Mesenchymal stem cell (in vitro differentiated cells and primary cell): ENCODE measurements at regions not wholly inside any gene's neighbourhood (a gene's known extent, or its start where the extent isn't known, plus 50 kb on each side); places are given as distances from the start of the nearest gene placed in this dataset.

Experiments used
- DNase-seq: peaks from one replicate; pipeline ENCODE4 v3.0.0-alpha.2; 2013
- H2AFZ ChIP-seq: one replicate; pipeline ENCODE4 v1.6.1; 2013; ENCODE audit warnings: low read depth, mild to moderate bottlenecking, control low read depth, inconsistent platforms, low read length, moderate library complexity
- H2AK5ac ChIP-seq: 2 replicates; pipeline ENCODE4 v1.6.1; 2013; ENCODE audit warnings: low read length, moderate library complexity, mild to moderate bottlenecking, inconsistent platforms; ENCODE audit not compliant: severe bottlenecking
- H2BK120ac ChIP-seq: one replicate; pipeline ENCODE4 v1.6.1; 2013; ENCODE audit warnings: low read depth, mild to moderate bottlenecking, inconsistent platforms, low read length, moderate library complexity
- H2BK12ac ChIP-seq, 2 experiments: one replicate each; pipeline ENCODE4 v1.6.1; 2013; ENCODE audit warnings: inconsistent platforms in 2 of 2, low read length in 2 of 2, mild to moderate bottlenecking in 2 of 2, moderate library complexity in 2 of 2, control low read depth in 1 of 2
- H2BK15ac ChIP-seq: one replicate; pipeline ENCODE4 v1.6.1; 2013; ENCODE audit warnings: mild to moderate bottlenecking, low read depth, inconsistent platforms; ENCODE audit not compliant: poor library complexity, severe bottlenecking
- H2BK5ac ChIP-seq: 2 replicates; pipeline ENCODE4 v1.6.1; 2013; ENCODE audit warnings: low read depth, mild to moderate bottlenecking, low read length, control low read depth, inconsistent platforms; ENCODE audit not compliant: poor library complexity, severe bottlenecking
- H3K14ac ChIP-seq, 2 experiments: one replicate each; pipeline ENCODE4 v1.6.1; 2013; ENCODE audit warnings: inconsistent platforms in 2 of 2, low read length in 2 of 2, control low read depth in 1 of 2, mild to moderate bottlenecking in 1 of 2, moderate library complexity in 1 of 2
- H3K18ac ChIP-seq, 2 experiments: one replicate each; pipeline ENCODE4 v1.6.1; 2013; ENCODE audit warnings: inconsistent platforms in 2 of 2, low read length in 2 of 2, control low read depth in 1 of 2, low read depth in 1 of 2, mild to moderate bottlenecking in 1 of 2
- H3K23ac ChIP-seq, 2 experiments: one replicate each; pipeline ENCODE4 v1.6.1; 2013; ENCODE audit warnings: inconsistent platforms in 2 of 2, low read length in 2 of 2, mild to moderate bottlenecking in 2 of 2, moderate library complexity in 2 of 2, control low read depth in 1 of 2
- H3K27ac ChIP-seq: 2 replicates; pipeline ENCODE4 v1.5.1; 2013; ENCODE audit warnings: mild to moderate bottlenecking, moderate library complexity, low read length, control low read depth, inconsistent platforms; ENCODE audit not compliant: poor library complexity, severe bottlenecking
- H3K27me3 ChIP-seq, 2 experiments: 2 replicates each; pipeline versions ENCODE4 v1.6.1 to v1.7.0; 2013; ENCODE audit warnings: low read length in 2 of 2, mild to moderate bottlenecking in 2 of 2, moderate library complexity in 2 of 2, control low read depth in 1 of 2, inconsistent platforms in 1 of 2; ENCODE audit not compliant: control insufficient read depth in 1 of 2, insufficient read depth in 1 of 2
- H3K36me3 ChIP-seq, 2 experiments: 2 replicates each; pipeline versions ENCODE4 v1.6.1 to v1.7.0; 2013; ENCODE audit warnings: low read length in 2 of 2, control low read depth in 1 of 2, inconsistent platforms in 1 of 2, low read depth in 1 of 2, mild to moderate bottlenecking in 1 of 2; ENCODE audit not compliant: insufficient read depth in 2 of 2, control insufficient read depth in 1 of 2
- H3K4ac ChIP-seq, 2 experiments: one replicate each; pipeline ENCODE4 v1.6.1; 2013; ENCODE audit warnings: inconsistent platforms in 2 of 2, low read length in 2 of 2, mild to moderate bottlenecking in 2 of 2, moderate library complexity in 2 of 2, control low read depth in 1 of 2, low read depth in 1 of 2
- H3K4me1 ChIP-seq: 2 replicates; pipeline ENCODE4 v1.6.1; 2013; ENCODE audit warnings: low read depth, low read length, control low read depth; ENCODE audit not compliant: control insufficient read depth, insufficient read depth
- H3K4me2 ChIP-seq: 2 replicates; pipeline ENCODE4 v1.6.1; 2013; ENCODE audit warnings: low read length, mild to moderate bottlenecking, inconsistent platforms; ENCODE audit not compliant: poor library complexity, severe bottlenecking
- H3K4me3 ChIP-seq, 2 experiments: 2 replicates each; pipeline versions ENCODE4 v1.5.1 to v1.7.0; 2013; ENCODE audit warnings: low read length in 2 of 2, mild to moderate bottlenecking in 2 of 2, control low read depth in 1 of 2, low read depth in 1 of 2; ENCODE audit not compliant: insufficient read depth in 1 of 2
- H3K79me1 ChIP-seq: replicated peaks from 2 replicates; pipeline ENCODE4 v1.6.1; 2013; ENCODE audit warnings: mild to moderate bottlenecking, control low read depth, low read length, inconsistent platforms; ENCODE audit not compliant: poor library complexity, severe bottlenecking
- H3K9ac ChIP-seq: 2 replicates; pipeline ENCODE4 v1.7.0; 2013; ENCODE audit warnings: mild to moderate bottlenecking, low read length, moderate library complexity
- H3K9me3 ChIP-seq: 2 replicates; pipeline ENCODE4 v1.7.0; 2013; ENCODE audit warnings: mild to moderate bottlenecking, low read length; ENCODE audit not compliant: control insufficient read depth
- H4K8ac ChIP-seq: one replicate; pipeline ENCODE4 v1.6.1; 2013; ENCODE audit warnings: inconsistent platforms, mild to moderate bottlenecking, low read length, moderate library complexity
- H4K91ac ChIP-seq: one replicate; pipeline ENCODE4 v1.6.1; 2013; ENCODE audit warnings: mild to moderate bottlenecking, low read length, inconsistent platforms
- WGBS: methylation state at CpG from one replicate; pipeline ENCODE4 v1.1.7; 2013; ENCODE audit warnings: mixed read lengths; 5-methylcytosine and 5-hydroxymethylcytosine counted together

DNA sequence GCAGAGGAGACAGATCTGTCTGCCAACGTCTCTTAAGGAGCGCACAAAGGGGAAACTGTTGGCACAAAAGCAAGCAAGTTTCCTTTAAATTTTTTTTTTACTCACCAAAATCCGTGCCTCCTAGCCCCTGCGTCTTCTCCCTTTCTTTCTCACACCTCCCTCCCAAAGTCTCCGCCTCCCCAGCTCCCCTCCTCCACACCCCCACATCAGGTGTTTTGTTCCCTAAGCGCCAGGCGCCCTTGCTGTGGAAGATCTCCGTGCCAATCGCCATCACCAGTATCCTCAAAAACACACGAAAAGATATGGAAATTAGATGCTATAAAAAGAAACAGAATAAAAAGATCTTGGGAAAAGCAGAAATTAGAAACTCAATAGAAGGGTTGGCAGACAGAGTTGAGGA is 87.6 kb downstream of the DRD1 start:
- H3K27me3 ChIP-seq: peaks cover 0 to 58% of the 10 kb centered on the region in 2 experiments
- H2BK12ac ChIP-seq: no peak overlapping the region
- H2BK120ac ChIP-seq: no peak overlapping the region
- H3K4me1 ChIP-seq: no peaks in the 10 kb centered on the region
- no peak overlapping the region for H3K4ac ChIP-seq
- no peak overlapping the region for H2AFZ ChIP-seq
- WGBS: 63% methylated on average over 6 of the region's 10 CpGs
- H3K4me2 ChIP-seq: no peak overlapping the region
- no peak overlapping the region for H3K9ac ChIP-seq
- no peak overlapping the region for H2BK5ac ChIP-seq
- H2BK15ac ChIP-seq: no peak overlapping the region
- H4K91ac ChIP-seq: no peak overlapping the region
- H3K9me3 ChIP-seq: no peaks in the 10 kb centered on the region
- no peak overlapping the region for H3K27ac ChIP-seq
- H3K23ac ChIP-seq: no peak overlapping the region
- no peak overlapping the region for H3K18ac ChIP-seq
- no peaks in the 10 kb centered on the region for H3K36me3 ChIP-seq
- no peak overlapping the region for H4K8ac ChIP-seq
- DNase-seq: no peak
- H3K14ac ChIP-seq: no peak overlapping the region
- H2AK5ac ChIP-seq: no peak overlapping the region
- no peaks in the 10 kb centered on the region for H3K79me1 ChIP-seq
- H3K4me3 ChIP-seq: no peak overlapping the region

DNA sequence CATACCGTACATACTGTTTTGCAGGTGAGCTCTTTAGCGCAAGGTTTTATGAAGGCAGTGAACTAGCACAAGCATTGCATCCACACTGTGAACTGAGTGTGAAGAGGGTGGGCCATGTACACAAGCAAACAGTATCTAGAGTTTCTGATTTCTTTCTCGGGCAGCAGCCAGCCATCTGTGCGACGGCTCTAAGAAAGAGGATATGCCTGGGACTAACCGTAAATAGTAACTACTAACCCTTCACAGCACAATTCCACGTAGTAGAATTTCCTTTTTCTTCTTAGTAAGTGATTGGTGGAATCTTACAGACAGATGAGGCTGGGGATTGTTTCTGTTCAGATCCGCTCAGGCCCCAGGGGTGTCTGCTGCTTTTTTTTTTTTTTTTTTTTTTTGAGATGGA is 89.0 kb downstream of the DRD1 start:
- Histone ChIP-seq H3K4me3 (no peak overlapping the region), H3K18ac (no peak overlapping the region), H3K27ac (no peak overlapping the region), H3K27me3 (peaks cover 0 to 48% of the 10 kb centered on the region in 2 experiments), H3K23ac (no peak overlapping the region), H2BK12ac (no peak overlapping the region), H2AK5ac (no peak overlapping the region), H3K36me3 (no peaks in the 10 kb centered on the region), H3K4ac (no peak overlapping the region), H3K4me1 (no peaks in the 10 kb centered on the region), H2AFZ (no peak overlapping the region), H3K9ac (no peak overlapping the region), H3K79me1 (no peaks in the 10 kb centered on the region), H3K4me2 (no peak overlapping the region), H3K14ac (no peak overlapping the region), H2BK5ac (no peak overlapping the region), H4K91ac (no peak overlapping the region), H4K8ac (no peak overlapping the region), H2BK15ac (no peak overlapping the region), H3K9me3 (no peaks in the 10 kb centered on the region), H2BK120ac (no peak overlapping the region)
- WGBS: 89% methylated on average over 4 of the region's 8 CpGs
- no peak for DNase-seq

DNA sequence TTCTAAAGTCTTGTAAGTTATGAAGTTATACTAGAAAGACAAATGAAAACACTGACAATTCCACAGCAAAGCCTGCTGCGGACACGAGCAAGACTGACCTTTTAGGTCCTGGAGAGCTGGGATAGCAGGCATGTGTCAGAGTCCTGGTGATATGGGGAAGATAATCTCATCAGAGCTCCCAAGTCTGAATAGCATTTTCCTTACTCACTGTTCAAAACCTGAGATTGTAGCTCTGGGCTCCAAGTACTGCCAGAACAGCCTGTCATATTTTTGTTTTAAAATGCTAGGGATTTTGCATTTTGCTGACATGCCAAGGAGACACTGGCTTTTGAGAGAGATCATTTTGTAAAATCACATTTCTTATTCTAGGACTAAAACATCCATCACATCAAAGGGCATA is 90.1 kb downstream of the DRD1 start:
- no peaks in the 10 kb centered on the region for H3K36me3 ChIP-seq
- no peak overlapping the region for H2BK15ac ChIP-seq
- peaks cover 0 to 38% of the 10 kb centered on the region in 2 experiments for H3K27me3 ChIP-seq
- H2AFZ ChIP-seq: no peak overlapping the region
- no peak overlapping the region for H3K23ac ChIP-seq
- no peak overlapping the region for H3K4ac ChIP-seq
- no peak for DNase-seq
- H3K79me1 ChIP-seq: no peaks in the 10 kb centered on the region
- no peak overlapping the region for H3K4me3 ChIP-seq
- H4K8ac ChIP-seq: no peak overlapping the region
- no peak overlapping the region for H3K14ac ChIP-seq
- no peak overlapping the region for H2BK12ac ChIP-seq
- H3K9me3 ChIP-seq: no peaks in the 10 kb centered on the region
- no peak overlapping the region for H4K91ac ChIP-seq
- H3K4me1 ChIP-seq: no peaks in the 10 kb centered on the region
- H3K4me2 ChIP-seq: no peak overlapping the region
- no peak overlapping the region for H2BK5ac ChIP-seq
- 73% methylated on average over 2 of the region's 2 CpGs for WGBS
- no peak overlapping the region for H3K9ac ChIP-seq
- no peak overlapping the region for H2BK120ac ChIP-seq
- H2AK5ac ChIP-seq: no peak overlapping the region
- H3K18ac ChIP-seq: no peak overlapping the region
- H3K27ac ChIP-seq: no peak overlapping the region

DNA sequence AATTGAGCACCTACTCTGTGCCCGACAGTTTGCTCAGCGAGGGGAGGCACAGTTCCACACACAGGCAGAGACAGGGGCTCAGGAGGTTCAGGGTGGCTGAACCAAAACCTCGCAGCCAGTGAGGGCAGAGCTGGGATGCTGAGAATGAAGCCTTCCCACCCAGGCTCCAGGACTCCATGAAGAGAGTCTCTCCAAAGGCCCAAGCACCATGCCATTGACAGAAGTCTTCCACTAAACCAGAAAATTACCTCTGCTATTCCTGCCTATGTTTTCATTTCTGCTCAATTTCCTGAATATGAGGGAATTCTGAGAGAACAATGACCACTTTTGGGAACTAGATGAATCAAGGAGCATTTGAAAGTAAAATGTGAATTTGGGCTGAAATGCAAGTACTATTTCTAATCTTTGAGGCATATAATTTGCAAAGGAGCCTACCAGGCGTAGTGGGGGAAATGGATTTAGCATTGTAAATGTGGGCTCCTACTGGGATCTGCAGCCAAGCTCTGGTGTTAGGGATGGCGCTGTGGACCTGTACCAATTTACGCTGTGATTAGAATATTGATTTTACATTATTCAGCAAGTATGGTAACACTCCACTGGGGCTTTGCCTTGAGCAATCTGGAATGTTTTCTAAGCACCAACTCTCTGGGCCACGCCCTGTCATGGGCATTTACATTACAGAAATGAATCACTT is 91.9 kb downstream of the DRD1 start:
- no peak overlapping the region for H3K27ac ChIP-seq
- H3K4ac ChIP-seq: no peak overlapping the region
- H2AK5ac ChIP-seq: no peak overlapping the region
- H3K4me3 ChIP-seq: no peak overlapping the region
- no peaks in the 10 kb centered on the region for H3K36me3 ChIP-seq
- no peak overlapping the region for H2BK5ac ChIP-seq
- no peak for DNase-seq
- no peaks in the 10 kb centered on the region for H3K4me1 ChIP-seq
- H2BK120ac ChIP-seq: no peak overlapping the region
- H3K9me3 ChIP-seq: no peaks in the 10 kb centered on the region
- H3K23ac ChIP-seq: no peak overlapping the region
- no peak overlapping the region for H2BK15ac ChIP-seq
- H3K9ac ChIP-seq: no peak overlapping the region
- no peak overlapping the region for H4K91ac ChIP-seq
- no peak overlapping the region for H2AFZ ChIP-seq
- WGBS: 73% methylated on average over 7 of the region's 7 CpGs
- H3K18ac ChIP-seq: no peak overlapping the region
- peaks cover 0 to 24% of the 10 kb centered on the region in 2 experiments for H3K27me3 ChIP-seq
- no peaks in the 10 kb centered on the region for H3K79me1 ChIP-seq
- H3K14ac ChIP-seq: no peak overlapping the region
- H2BK12ac ChIP-seq: no peak overlapping the region
- H3K4me2 ChIP-seq: no peak overlapping the region
- no peak overlapping the region for H4K8ac ChIP-seq
